GM21576 (cell line): ENCODE measurements at regions not wholly inside any gene's neighbourhood (a gene's known extent, or its start where the extent isn't known, plus 50 kb on each side); places are given as distances from the start of the nearest gene placed in this dataset.
A peak's percentile ranks its signal among the peaks of the same experiment; 100 is the strongest.

Source experiments
- ATAC-seq: cut with Tn5 transposase; IDR thresholded peaks from one replicate; pipeline ENCODE4 v1.9.1; 2021; ENCODE audit warnings: mild to moderate bottlenecking, moderate library complexity; ENCODE audit not compliant: unreplicated experiment

- no peak for ATAC-seq
These were observed 55.1 kb upstream of the PAGE4 start for GRCh38 chrX:49773993-49774392.

- ATAC-seq = no peak
These were observed 61.9 kb upstream of the PAGE4 start for GRCh38 chrX:49767236-49767635.

GRCh38 chrX:49762175-49762720, 66.5 kb upstream of the PAGE1 start:
- no peak for ATAC-seq

GRCh38 chrX:49761481-49761880, 65.7 kb upstream of the PAGE1 start:
- no peak for ATAC-seq

- ATAC-seq = no peak
These were observed 64.6 kb upstream of the PAGE1 start for GRCh38 chrX:49760290-49760890.

- no peak for ATAC-seq
These were observed 60.9 kb upstream of the PAGE1 start for GRCh38 chrX:49756692-49757091.

- ATAC-seq = peak; percentile 49
These were observed 58.6 kb upstream of the PAGE1 start for GRCh38 chrX:49754233-49754857.

- ATAC-seq = no peak
These were observed 57.9 kb upstream of the PAGE1 start for GRCh38 chrX:49753691-49754090.

GRCh38 chrX:49748211-49748956, 52.6 kb upstream of the PAGE1 start:
- ATAC-seq = no peak

GRCh38 chrX:49746306-49746705, 50.5 kb upstream of the PAGE1 start:
- no peak for ATAC-seq
